Esophagus squamous epithelium (tissue), 4 donors: ENCODE measurements at regions not wholly inside any gene's neighbourhood (a gene's known extent, or its start where the extent isn't known, plus 50 kb on each side); places are given as distances from the start of the nearest gene placed in this dataset.

Source experiments
- POLR2A ChIP-seq, 4 donors: fragments of 450-650 bp; IDR thresholded peaks; one replicate each; pipeline ENCODE4 v1.6.1; 2017; ENCODE audit warnings: antibody characterized with exemption in 4 of 4, mild to moderate bottlenecking in 4 of 4, moderate library complexity in 3 of 4
- TF ChIP-seq, protein P1 (sequence below), 6 experiments: fragments of 450-650 bp in 4 of 6; fragments of 200-600 bp in 2 of 6; sonication (generic) in 2 of 6; IDR thresholded peaks; one replicate each; pipeline ENCODE4 v1.5.1; 2016 to 2019; ENCODE audit warnings: antibody characterized with exemption in 6 of 6, mild to moderate bottlenecking in 4 of 6, moderate library complexity in 4 of 6

GRCh38 chr6:9254251-9254650 is 818.9 kb upstream of the SLC35B3 start:
- TF ChIP-seq, protein P1, sequence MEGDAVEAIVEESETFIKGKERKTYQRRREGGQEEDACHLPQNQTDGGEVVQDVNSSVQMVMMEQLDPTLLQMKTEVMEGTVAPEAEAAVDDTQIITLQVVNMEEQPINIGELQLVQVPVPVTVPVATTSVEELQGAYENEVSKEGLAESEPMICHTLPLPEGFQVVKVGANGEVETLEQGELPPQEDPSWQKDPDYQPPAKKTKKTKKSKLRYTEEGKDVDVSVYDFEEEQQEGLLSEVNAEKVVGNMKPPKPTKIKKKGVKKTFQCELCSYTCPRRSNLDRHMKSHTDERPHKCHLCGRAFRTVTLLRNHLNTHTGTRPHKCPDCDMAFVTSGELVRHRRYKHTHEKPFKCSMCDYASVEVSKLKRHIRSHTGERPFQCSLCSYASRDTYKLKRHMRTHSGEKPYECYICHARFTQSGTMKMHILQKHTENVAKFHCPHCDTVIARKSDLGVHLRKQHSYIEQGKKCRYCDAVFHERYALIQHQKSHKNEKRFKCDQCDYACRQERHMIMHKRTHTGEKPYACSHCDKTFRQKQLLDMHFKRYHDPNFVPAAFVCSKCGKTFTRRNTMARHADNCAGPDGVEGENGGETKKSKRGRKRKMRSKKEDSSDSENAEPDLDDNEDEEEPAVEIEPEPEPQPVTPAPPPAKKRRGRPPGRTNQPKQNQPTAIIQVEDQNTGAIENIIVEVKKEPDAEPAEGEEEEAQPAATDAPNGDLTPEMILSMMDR (IDR thresholded peaks at IDR 0.05): no peak
- TF ChIP-seq POLR2A (IDR thresholded peaks at IDR 0.05): no peak
